ENCODE measurements at regions not wholly inside any gene's neighbourhood (a gene's known extent, or its start where the extent isn't known, plus 50 kb on each side); places are given as distances from the start of the nearest gene placed in this dataset.

DNA sequence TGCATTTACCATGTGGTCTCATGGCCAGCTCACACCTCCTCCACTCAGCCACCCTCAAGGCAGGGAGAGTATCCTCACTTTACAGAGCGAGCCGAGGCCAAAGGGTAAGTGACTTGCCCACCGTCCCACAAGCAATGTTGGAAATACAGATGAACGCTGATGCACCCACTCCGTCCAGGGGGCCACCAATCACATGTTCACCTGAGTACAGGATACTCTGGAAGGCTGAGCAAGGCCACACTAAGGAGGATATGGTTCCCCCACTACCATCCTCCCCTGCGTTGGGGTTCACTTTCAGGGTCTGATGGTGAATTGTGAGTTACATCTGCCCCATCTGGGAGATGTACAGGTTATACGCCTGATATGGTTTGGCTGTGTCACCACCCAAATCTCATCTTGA is 128.8 kb downstream of the ATPSCKMT start:
- DNase-seq (ENCODE audit: low read depth in 6 of 9, low spot score in 9 of 9), result no peak
- no peak overlapping the region for H3K4me3 ChIP-seq (ENCODE audit: low read length in 2 of 2)
- 98% methylated on average over 7 of the region's 7 CpGs for WGBS
- H3K9me3 ChIP-seq (ENCODE audit: control insufficient read depth in 2 of 2, insufficient read depth in 1 of 2, low read length in 1 of 2), result no peaks in the 10 kb centered on the region
- no peaks in the 10 kb centered on the region for H3K4me1 ChIP-seq (ENCODE audit: control insufficient read depth in 2 of 2, insufficient read depth in 2 of 2, low read length in 2 of 2)
- H3K27me3 ChIP-seq (ENCODE audit: control insufficient read depth in 2 of 2, insufficient read depth in 1 of 2, low read length in 1 of 2), result no peaks in the 10 kb centered on the region
- no peaks in the 10 kb centered on the region for H3K36me3 ChIP-seq (ENCODE audit: control insufficient read depth in 2 of 2, insufficient read depth in 2 of 2, low read length in 1 of 2)
- H3K27ac ChIP-seq (ENCODE audit: low read depth in 1 of 2, low read length in 1 of 2), result no peak overlapping the region

DNA sequence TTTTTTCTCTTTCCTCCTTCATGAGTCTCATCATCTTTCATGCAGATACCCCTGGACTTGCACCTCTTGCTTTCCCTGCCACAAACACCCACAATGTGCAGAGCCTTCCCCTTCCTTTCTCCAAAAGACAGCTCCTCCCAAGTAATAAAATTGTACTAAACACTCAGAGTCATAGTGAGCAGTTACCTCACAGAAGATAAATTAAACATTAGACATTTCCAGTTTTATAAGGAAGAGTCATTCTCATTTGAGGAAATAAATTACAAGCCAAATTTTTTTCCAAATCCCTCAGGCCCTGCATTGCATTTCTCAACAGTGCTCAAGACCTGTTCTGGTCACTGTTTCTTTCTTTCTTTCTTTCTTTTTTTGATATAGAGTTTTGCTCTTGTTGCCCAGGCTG is 131.5 kb downstream of the ATPSCKMT start:
- Histone ChIP-seq H3K9me3 (ENCODE audit: control insufficient read depth in 2 of 2, insufficient read depth in 1 of 2, low read length in 1 of 2) (no peaks in the 10 kb centered on the region), H3K36me3 (ENCODE audit: control insufficient read depth in 2 of 2, insufficient read depth in 2 of 2, low read length in 1 of 2) (no peaks in the 10 kb centered on the region), H3K27ac (ENCODE audit: low read depth in 1 of 2, low read length in 1 of 2) (no peak overlapping the region), H3K27me3 (ENCODE audit: control insufficient read depth in 2 of 2, insufficient read depth in 1 of 2, low read length in 1 of 2) (no peaks in the 10 kb centered on the region), H3K4me3 (ENCODE audit: low read length in 2 of 2) (no peak overlapping the region), H3K4me1 (ENCODE audit: control insufficient read depth in 2 of 2, insufficient read depth in 2 of 2, low read length in 2 of 2) (no peaks in the 10 kb centered on the region)
- DNase-seq (ENCODE audit: low read depth in 6 of 9, low spot score in 9 of 9), result no peak

DNA sequence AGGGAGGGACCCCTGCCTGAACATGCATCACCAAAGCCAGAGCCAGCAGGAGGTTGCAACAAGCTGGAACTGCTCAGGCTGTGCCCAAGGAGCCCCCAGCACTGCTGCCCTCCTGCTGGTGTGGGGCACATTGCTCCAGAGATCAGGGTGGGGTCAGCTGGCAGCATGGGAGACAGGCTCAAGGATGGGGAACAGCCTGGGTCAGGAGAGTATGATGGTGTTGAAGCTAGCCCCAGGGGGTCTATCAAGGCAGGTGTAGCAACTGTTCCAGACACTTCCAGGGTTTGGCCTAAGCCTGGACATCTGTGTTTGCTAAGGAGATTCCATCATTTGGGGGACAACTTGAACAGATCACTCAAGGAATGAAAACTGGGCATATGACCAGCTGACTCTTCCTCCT is 133.1 kb downstream of the ATPSCKMT start:
- H3K27ac ChIP-seq (ENCODE audit: low read depth in 1 of 2, low read length in 1 of 2), result no peak overlapping the region
- no peaks in the 10 kb centered on the region for H3K27me3 ChIP-seq (ENCODE audit: control insufficient read depth in 2 of 2, insufficient read depth in 1 of 2, low read length in 1 of 2)
- no peaks in the 10 kb centered on the region for H3K9me3 ChIP-seq (ENCODE audit: control insufficient read depth in 2 of 2, insufficient read depth in 1 of 2, low read length in 1 of 2)
- no peak for DNase-seq (ENCODE audit: low read depth in 6 of 9, low spot score in 9 of 9)
- no peaks in the 10 kb centered on the region for H3K4me1 ChIP-seq (ENCODE audit: control insufficient read depth in 2 of 2, insufficient read depth in 2 of 2, low read length in 2 of 2)
- H3K36me3 ChIP-seq (ENCODE audit: control insufficient read depth in 2 of 2, insufficient read depth in 2 of 2, low read length in 1 of 2), result no peaks in the 10 kb centered on the region
- H3K4me3 ChIP-seq (ENCODE audit: low read length in 2 of 2), result no peak overlapping the region

DNA sequence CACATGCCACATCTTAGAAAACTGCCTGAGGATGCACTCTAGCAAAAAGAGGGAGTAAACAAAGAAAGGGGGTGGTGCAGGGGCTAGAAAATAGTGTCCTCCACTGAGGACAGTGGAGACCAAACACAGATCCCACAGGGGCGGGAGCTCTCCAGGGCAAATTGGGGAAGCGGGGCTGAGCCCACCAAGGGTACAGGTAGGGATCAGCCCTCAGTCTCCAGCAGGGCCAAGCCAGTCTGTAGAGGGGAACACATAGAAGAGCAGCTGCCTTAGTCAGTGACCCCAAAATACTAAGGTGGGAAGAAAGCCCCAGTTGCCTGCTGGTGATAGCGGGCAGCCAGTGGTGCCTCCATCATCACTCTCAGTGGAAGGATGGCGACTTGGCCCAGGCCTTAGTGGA is 134.0 kb downstream of the ATPSCKMT start:
- WGBS, result 96% methylated on average over 4 of the region's 4 CpGs
- H3K27me3 ChIP-seq (ENCODE audit: control insufficient read depth in 2 of 2, insufficient read depth in 1 of 2, low read length in 1 of 2), result no peaks in the 10 kb centered on the region
- no peaks in the 10 kb centered on the region for H3K4me1 ChIP-seq (ENCODE audit: control insufficient read depth in 2 of 2, insufficient read depth in 2 of 2, low read length in 2 of 2)
- no peak overlapping the region for H3K4me3 ChIP-seq (ENCODE audit: low read length in 2 of 2)
- no peaks in the 10 kb centered on the region for H3K36me3 ChIP-seq (ENCODE audit: control insufficient read depth in 2 of 2, insufficient read depth in 2 of 2, low read length in 1 of 2)
- no peaks in the 10 kb centered on the region for H3K9me3 ChIP-seq (ENCODE audit: control insufficient read depth in 2 of 2, insufficient read depth in 1 of 2, low read length in 1 of 2)
- H3K27ac ChIP-seq (ENCODE audit: low read depth in 1 of 2, low read length in 1 of 2), result no peak overlapping the region
- no peak for DNase-seq (ENCODE audit: low read depth in 6 of 9, low spot score in 9 of 9)

DNA sequence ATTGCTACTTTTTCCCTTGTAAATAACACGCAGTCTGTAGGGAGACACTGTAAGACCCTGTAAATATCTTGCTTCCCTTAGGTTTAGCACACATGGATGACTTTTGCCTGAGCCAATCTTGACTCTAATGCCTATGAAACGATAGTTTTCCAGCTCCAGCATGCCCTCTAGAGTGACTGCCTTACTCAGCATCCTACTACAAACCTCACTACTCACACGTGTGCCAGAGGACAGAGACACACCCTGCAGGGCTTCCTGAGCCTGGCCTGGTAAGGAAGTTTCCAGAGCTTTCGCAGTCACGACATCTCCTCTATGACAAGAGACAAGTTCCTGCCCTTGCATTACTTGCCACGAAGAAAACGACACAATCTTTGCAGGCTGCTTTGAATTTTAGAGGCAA is 138.1 kb downstream of the ATPSCKMT start:
- H3K4me3 ChIP-seq (ENCODE audit: low read length in 2 of 2), result no peak overlapping the region
- H3K9me3 ChIP-seq (ENCODE audit: control insufficient read depth in 2 of 2, insufficient read depth in 1 of 2, low read length in 1 of 2), result no peaks in the 10 kb centered on the region
- H3K27me3 ChIP-seq (ENCODE audit: control insufficient read depth in 2 of 2, insufficient read depth in 1 of 2, low read length in 1 of 2), result no peaks in the 10 kb centered on the region
- no peak overlapping the region for H3K27ac ChIP-seq (ENCODE audit: low read depth in 1 of 2, low read length in 1 of 2)
- no peaks in the 10 kb centered on the region for H3K36me3 ChIP-seq (ENCODE audit: control insufficient read depth in 2 of 2, insufficient read depth in 2 of 2, low read length in 1 of 2)
- H3K4me1 ChIP-seq (ENCODE audit: control insufficient read depth in 2 of 2, insufficient read depth in 2 of 2, low read length in 2 of 2), result no peaks in the 10 kb centered on the region
- 40% methylated on average over 7 of the region's 7 CpGs for WGBS
- no peak for DNase-seq (ENCODE audit: low read depth in 6 of 9, low spot score in 9 of 9)

DNA sequence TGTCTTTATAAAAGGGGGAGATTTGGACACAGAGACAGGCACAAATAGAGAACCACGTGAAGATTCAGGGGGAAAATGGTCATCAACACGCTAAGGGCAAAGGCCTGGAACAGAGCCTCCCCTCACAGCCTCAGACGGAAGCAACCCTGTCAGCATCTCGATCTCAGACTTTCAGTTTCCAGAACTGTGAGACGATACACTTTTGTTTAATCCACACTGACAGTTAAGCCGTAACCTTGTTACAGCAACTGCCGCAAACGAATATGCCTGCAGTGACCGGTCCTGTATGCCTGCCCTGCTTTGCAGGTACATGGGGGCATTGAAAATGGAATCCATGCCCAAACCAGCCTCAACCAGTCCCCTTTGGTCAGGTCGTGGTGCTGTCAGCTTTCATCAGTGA is 139.5 kb downstream of the ATPSCKMT start:
- no peaks in the 10 kb centered on the region for H3K4me1 ChIP-seq (ENCODE audit: control insufficient read depth in 2 of 2, insufficient read depth in 2 of 2, low read length in 2 of 2)
- no peaks in the 10 kb centered on the region for H3K9me3 ChIP-seq (ENCODE audit: control insufficient read depth in 2 of 2, insufficient read depth in 1 of 2, low read length in 1 of 2)
- H3K36me3 ChIP-seq (ENCODE audit: control insufficient read depth in 2 of 2, insufficient read depth in 2 of 2, low read length in 1 of 2), result no peaks in the 10 kb centered on the region
- H3K27me3 ChIP-seq (ENCODE audit: control insufficient read depth in 2 of 2, insufficient read depth in 1 of 2, low read length in 1 of 2), result no peaks in the 10 kb centered on the region
- no peak overlapping the region for H3K4me3 ChIP-seq (ENCODE audit: low read length in 2 of 2)
- DNase-seq (ENCODE audit: low read depth in 6 of 9, low spot score in 9 of 9), result no peak
- no peak overlapping the region for H3K27ac ChIP-seq (ENCODE audit: low read depth in 1 of 2, low read length in 1 of 2)
- 87% methylated on average over 10 of the region's 10 CpGs for WGBS

DNA sequence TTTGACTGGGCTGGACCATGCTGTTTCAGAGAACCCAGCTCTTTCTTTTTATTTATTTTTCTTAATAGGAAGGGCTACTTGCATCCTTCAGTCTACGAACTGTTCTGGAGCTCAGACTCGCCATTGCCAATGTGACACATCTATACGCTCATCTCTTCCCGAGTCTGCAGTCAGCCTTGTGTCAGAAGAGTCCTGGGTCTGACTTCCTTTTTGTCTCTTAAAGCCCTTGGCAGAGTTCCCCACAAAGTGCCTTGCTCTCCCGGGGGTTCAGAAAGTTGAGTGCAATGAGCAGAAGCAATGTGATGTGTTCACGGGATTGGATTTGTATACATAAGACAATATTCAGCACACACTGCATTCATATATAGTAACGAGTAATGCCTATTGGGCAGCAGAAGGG is 140.4 kb downstream of the ATPSCKMT start:
- Histone ChIP-seq H3K4me1 (ENCODE audit: control insufficient read depth in 2 of 2, insufficient read depth in 2 of 2, low read length in 2 of 2) (no peaks in the 10 kb centered on the region), H3K9me3 (ENCODE audit: control insufficient read depth in 2 of 2, insufficient read depth in 1 of 2, low read length in 1 of 2) (no peaks in the 10 kb centered on the region), H3K4me3 (ENCODE audit: low read length in 2 of 2) (no peak overlapping the region), H3K27ac (ENCODE audit: low read depth in 1 of 2, low read length in 1 of 2) (no peak overlapping the region), H3K27me3 (ENCODE audit: control insufficient read depth in 2 of 2, insufficient read depth in 1 of 2, low read length in 1 of 2) (no peaks in the 10 kb centered on the region), H3K36me3 (ENCODE audit: control insufficient read depth in 2 of 2, insufficient read depth in 2 of 2, low read length in 1 of 2) (no peaks in the 10 kb centered on the region)
- 90% methylated on average over 7 of the region's 7 CpGs for WGBS
- no peak for DNase-seq (ENCODE audit: low read depth in 6 of 9, low spot score in 9 of 9)

DNA sequence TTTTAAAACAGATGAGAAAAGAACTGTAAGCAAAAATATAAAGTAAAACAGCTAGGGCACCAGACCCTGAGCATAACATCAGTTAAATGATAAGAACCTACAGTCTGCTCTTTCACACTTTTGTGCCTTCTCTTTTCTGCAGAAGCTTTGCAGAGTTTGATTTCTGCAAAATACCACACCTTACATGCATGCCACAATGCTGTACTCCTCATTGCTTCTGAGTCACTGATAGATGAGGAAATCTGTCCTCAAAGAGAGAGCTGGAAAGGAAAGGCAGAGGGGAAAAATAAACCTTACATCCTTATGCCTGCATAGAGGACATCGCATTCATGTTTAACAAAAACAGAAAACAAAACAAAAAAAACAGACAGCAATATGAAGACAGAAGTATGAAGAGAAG is 142.9 kb downstream of the ATPSCKMT start:
- H3K27me3 ChIP-seq (ENCODE audit: control insufficient read depth in 2 of 2, insufficient read depth in 1 of 2, low read length in 1 of 2), result no peaks in the 10 kb centered on the region
- no peak overlapping the region for H3K4me3 ChIP-seq (ENCODE audit: low read length in 2 of 2)
- no peaks in the 10 kb centered on the region for H3K4me1 ChIP-seq (ENCODE audit: control insufficient read depth in 2 of 2, insufficient read depth in 2 of 2, low read length in 2 of 2)
- H3K27ac ChIP-seq (ENCODE audit: low read depth in 1 of 2, low read length in 1 of 2), result no peak overlapping the region
- no peak for DNase-seq (ENCODE audit: low read depth in 6 of 9, low spot score in 9 of 9)
- H3K9me3 ChIP-seq (ENCODE audit: control insufficient read depth in 2 of 2, insufficient read depth in 1 of 2, low read length in 1 of 2), result no peaks in the 10 kb centered on the region
- H3K36me3 ChIP-seq (ENCODE audit: control insufficient read depth in 2 of 2, insufficient read depth in 2 of 2, low read length in 1 of 2), result no peaks in the 10 kb centered on the region
- 99% methylated on average over 1 of the region's 1 CpG for WGBS

DNA sequence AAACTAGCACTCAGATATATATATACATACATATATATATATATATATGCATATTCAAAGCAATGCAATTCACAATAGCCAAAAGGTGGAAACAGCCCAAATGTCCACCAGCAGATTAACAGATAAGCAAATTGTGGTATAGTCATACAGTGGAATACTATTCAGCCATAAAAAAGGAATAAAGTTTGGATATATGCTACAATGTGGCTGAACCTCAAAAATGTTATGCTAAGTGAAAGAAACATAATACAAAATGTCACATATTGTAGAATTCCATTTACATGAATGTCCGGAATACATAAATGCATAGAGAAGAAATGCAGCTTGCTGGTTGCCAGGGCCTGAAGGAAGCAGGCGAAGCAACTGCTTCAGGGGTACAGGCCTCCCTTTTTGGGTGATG is 143.4 kb downstream of the ATPSCKMT start:
- no peak overlapping the region for H3K27ac ChIP-seq (ENCODE audit: low read depth in 1 of 2, low read length in 1 of 2)
- H3K27me3 ChIP-seq (ENCODE audit: control insufficient read depth in 2 of 2, insufficient read depth in 1 of 2, low read length in 1 of 2), result no peaks in the 10 kb centered on the region
- WGBS, result 97% methylated on average over 2 of the region's 2 CpGs
- DNase-seq (ENCODE audit: low read depth in 6 of 9, low spot score in 9 of 9), result no peak
- H3K4me3 ChIP-seq (ENCODE audit: low read length in 2 of 2), result no peak overlapping the region
- no peaks in the 10 kb centered on the region for H3K9me3 ChIP-seq (ENCODE audit: control insufficient read depth in 2 of 2, insufficient read depth in 1 of 2, low read length in 1 of 2)
- no peaks in the 10 kb centered on the region for H3K4me1 ChIP-seq (ENCODE audit: control insufficient read depth in 2 of 2, insufficient read depth in 2 of 2, low read length in 2 of 2)
- H3K36me3 ChIP-seq (ENCODE audit: control insufficient read depth in 2 of 2, insufficient read depth in 2 of 2, low read length in 1 of 2), result no peaks in the 10 kb centered on the region

Measured in thymus (tissue), 11 donors.